ENCODE measurements at regions not wholly inside any gene's neighbourhood (a gene's known extent, or its start where the extent isn't known, plus 50 kb on each side); places are given as distances from the start of the nearest gene placed in this dataset.

DNA sequence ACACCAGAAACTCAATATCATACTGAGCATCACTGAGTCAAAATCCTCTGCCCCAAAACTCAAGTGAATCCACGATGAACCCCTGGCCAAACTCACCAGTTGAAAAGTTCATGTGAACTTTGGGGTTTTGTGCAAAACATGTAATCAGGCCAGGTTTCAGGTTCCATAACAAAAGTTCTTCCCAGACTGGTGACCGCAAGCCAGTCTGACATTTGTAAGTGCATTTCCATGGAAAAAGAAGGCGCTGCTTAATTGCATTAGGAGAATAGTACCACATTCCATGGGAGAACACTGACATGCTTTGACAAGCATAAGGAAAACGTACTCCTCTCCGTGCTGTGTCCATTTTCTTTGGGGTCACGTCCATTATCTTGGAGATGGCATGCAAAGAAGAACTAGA, 567.0 kb downstream of the BNC2 start:
- no peaks in the 10 kb centered on the region for H3K36me3 ChIP-seq (ENCODE audit: insufficient read depth, low read length)
- H3K9me3 ChIP-seq (ENCODE audit: insufficient read depth, low read length, severe bottlenecking) = no peaks in the 10 kb centered on the region
- H3K27ac ChIP-seq (ENCODE audit: low read length) = no peak overlapping the region
- H3K79me2 ChIP-seq (ENCODE audit: insufficient read depth, low read length) = no peaks in the 10 kb centered on the region
- TF ChIP-seq EZH2 (IDR thresholded peaks at IDR 0.05; ENCODE audit: borderline replicate concordance, low read depth, low read length, severe bottlenecking) = no peak
- TF ChIP-seq, protein P1, sequence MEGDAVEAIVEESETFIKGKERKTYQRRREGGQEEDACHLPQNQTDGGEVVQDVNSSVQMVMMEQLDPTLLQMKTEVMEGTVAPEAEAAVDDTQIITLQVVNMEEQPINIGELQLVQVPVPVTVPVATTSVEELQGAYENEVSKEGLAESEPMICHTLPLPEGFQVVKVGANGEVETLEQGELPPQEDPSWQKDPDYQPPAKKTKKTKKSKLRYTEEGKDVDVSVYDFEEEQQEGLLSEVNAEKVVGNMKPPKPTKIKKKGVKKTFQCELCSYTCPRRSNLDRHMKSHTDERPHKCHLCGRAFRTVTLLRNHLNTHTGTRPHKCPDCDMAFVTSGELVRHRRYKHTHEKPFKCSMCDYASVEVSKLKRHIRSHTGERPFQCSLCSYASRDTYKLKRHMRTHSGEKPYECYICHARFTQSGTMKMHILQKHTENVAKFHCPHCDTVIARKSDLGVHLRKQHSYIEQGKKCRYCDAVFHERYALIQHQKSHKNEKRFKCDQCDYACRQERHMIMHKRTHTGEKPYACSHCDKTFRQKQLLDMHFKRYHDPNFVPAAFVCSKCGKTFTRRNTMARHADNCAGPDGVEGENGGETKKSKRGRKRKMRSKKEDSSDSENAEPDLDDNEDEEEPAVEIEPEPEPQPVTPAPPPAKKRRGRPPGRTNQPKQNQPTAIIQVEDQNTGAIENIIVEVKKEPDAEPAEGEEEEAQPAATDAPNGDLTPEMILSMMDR (IDR thresholded peaks at IDR 0.05; ENCODE audit: borderline replicate concordance, extremely low read depth, low read length, poor library complexity, severe bottlenecking) = no peak
- H3K4me2 ChIP-seq (ENCODE audit: insufficient read depth, low read length) = no peak overlapping the region
- H3K4me1 ChIP-seq (ENCODE audit: insufficient read depth, low read length) = no peaks in the 10 kb centered on the region
- no peak overlapping the region for H3K4me3 ChIP-seq (ENCODE audit: low read depth in 1 of 2, low read length in 2 of 2)
- no peak overlapping the region for H2AFZ ChIP-seq (ENCODE audit: low read depth, low read length)
- ATAC-seq (ENCODE audit: insufficient read depth, low read depth) (no peak), DNase-seq (no peak)
- no peaks in the 10 kb centered on the region for H4K20me1 ChIP-seq (ENCODE audit: insufficient read depth, low read length)
- H3K27me3 ChIP-seq (ENCODE audit: insufficient read depth, low read length, poor library complexity) = no peaks in the 10 kb centered on the region
- no peak overlapping the region for H3K9ac ChIP-seq (ENCODE audit: low read depth, low read length)

DNA sequence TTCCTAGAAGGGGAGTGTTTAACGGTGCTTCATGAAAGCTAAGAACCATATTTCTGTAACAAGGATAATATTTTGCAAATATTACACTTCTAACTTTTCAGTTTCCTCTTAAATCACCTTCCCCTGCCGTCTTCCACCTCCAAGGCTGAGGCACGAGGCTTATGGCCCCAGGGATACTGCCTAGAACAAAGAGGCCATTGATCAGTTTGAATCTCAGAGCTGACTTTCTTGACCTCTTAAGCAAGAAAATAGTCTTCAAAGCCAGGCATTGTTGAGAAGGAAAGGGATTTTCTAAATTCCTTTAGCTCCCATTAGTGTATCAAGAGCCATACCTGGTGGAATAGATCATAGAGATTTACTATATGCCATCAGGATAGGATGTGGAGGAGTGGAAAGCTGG, 566.2 kb downstream of the BNC2 start:
- no peak for ATAC-seq (ENCODE audit: insufficient read depth, low read depth)
- H3K27ac ChIP-seq (ENCODE audit: low read length) = no peak overlapping the region
- no peaks in the 10 kb centered on the region for H3K79me2 ChIP-seq (ENCODE audit: insufficient read depth, low read length)
- H3K9me3 ChIP-seq (ENCODE audit: insufficient read depth, low read length, severe bottlenecking) = no peaks in the 10 kb centered on the region
- no peak overlapping the region for H2AFZ ChIP-seq (ENCODE audit: low read depth, low read length)
- H4K20me1 ChIP-seq (ENCODE audit: insufficient read depth, low read length) = no peaks in the 10 kb centered on the region
- TF ChIP-seq, protein P1 (IDR thresholded peaks at IDR 0.05; ENCODE audit: borderline replicate concordance, extremely low read depth, low read length, poor library complexity, severe bottlenecking) = no peak
- TF ChIP-seq EZH2 (IDR thresholded peaks at IDR 0.05; ENCODE audit: borderline replicate concordance, low read depth, low read length, severe bottlenecking) = no peak
- DNase-seq = no peak
- no peaks in the 10 kb centered on the region for H3K36me3 ChIP-seq (ENCODE audit: insufficient read depth, low read length)
- no peaks in the 10 kb centered on the region for H3K4me1 ChIP-seq (ENCODE audit: insufficient read depth, low read length)
- no peak overlapping the region for H3K4me2 ChIP-seq (ENCODE audit: insufficient read depth, low read length)
- no peak overlapping the region for H3K9ac ChIP-seq (ENCODE audit: low read depth, low read length)
- no peaks in the 10 kb centered on the region for H3K27me3 ChIP-seq (ENCODE audit: insufficient read depth, low read length, poor library complexity)
- H3K4me3 ChIP-seq (ENCODE audit: low read depth in 1 of 2, low read length in 2 of 2) = no peak overlapping the region

DNA sequence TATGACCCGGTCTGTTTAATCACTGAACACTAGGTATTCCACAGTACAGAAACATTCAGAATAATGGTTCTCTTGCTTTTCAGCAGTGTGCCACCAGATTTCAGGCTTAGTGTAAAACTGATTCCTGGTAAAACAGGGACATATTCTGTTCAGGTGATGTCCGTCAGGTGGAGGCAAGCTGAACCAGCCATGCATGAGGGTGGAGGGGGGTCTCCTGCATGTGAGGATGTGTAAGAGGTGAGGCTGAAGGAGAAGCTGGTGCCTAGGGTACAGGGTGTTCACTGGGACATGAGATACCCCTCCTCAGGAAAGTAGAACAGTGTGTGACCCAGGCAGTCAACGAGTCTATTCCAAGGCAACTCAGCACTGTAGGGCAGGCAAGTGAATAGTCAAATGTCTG, 563.9 kb downstream of the BNC2 start:
- ATAC-seq (ENCODE audit: insufficient read depth, low read depth) = no peak
- H3K27ac ChIP-seq (ENCODE audit: low read length) = no peak overlapping the region
- TF ChIP-seq, protein P1 (IDR thresholded peaks at IDR 0.05; ENCODE audit: borderline replicate concordance, extremely low read depth, low read length, poor library complexity, severe bottlenecking) = no peak
- TF ChIP-seq EZH2 (IDR thresholded peaks at IDR 0.05; ENCODE audit: borderline replicate concordance, low read depth, low read length, severe bottlenecking) = no peak

DNA sequence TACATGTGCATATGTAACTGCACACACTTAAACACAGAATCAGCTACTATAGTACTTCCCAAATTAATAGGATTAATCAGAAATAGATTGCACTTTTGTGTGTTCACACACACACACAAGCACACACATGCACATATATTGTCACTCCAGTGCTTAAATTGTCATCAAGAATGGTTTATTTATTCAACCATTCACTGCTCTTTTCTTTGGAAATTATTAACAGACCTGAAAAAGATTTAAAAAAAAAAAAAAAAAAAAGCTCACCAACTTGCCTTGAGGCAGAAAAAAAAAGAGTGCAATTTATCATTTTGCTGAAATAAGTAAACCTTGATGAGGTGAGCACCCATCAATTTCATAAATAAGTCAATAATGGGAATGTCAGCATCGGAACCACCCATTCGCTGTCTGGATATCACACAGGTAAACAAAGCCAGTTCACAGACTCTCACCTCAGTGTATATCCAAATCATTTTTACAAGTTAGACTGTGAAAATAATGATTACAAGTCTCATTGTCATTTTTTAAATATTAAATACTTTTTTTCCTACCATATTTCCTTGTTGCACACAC, 562.8 kb downstream of the BNC2 start:
- Histone ChIP-seq H2AFZ (ENCODE audit: low read depth, low read length) (no peak overlapping the region), H3K4me1 (ENCODE audit: insufficient read depth, low read length) (no peaks in the 10 kb centered on the region), H3K36me3 (ENCODE audit: insufficient read depth, low read length) (no peaks in the 10 kb centered on the region), H3K4me3 (ENCODE audit: low read depth in 1 of 2, low read length in 2 of 2) (no peak overlapping the region), H3K9ac (ENCODE audit: low read depth, low read length) (no peak overlapping the region), H4K20me1 (ENCODE audit: insufficient read depth, low read length) (no peaks in the 10 kb centered on the region), H3K9me3 (ENCODE audit: insufficient read depth, low read length, severe bottlenecking) (no peaks in the 10 kb centered on the region), H3K27ac (ENCODE audit: low read length) (no peak overlapping the region), H3K4me2 (ENCODE audit: insufficient read depth, low read length) (no peak overlapping the region), H3K27me3 (ENCODE audit: insufficient read depth, low read length, poor library complexity) (no peaks in the 10 kb centered on the region), H3K79me2 (ENCODE audit: insufficient read depth, low read length) (no peaks in the 10 kb centered on the region)
- ATAC-seq (ENCODE audit: insufficient read depth, low read depth) = no peak
- TF ChIP-seq EZH2 (IDR thresholded peaks at IDR 0.05; ENCODE audit: borderline replicate concordance, low read depth, low read length, severe bottlenecking) = no peak
- TF ChIP-seq, protein P1 (IDR thresholded peaks at IDR 0.05; ENCODE audit: borderline replicate concordance, extremely low read depth, low read length, poor library complexity, severe bottlenecking) = no peak
- no peak for DNase-seq

More for the DNA sequence above, 563.9 kb downstream of the BNC2 start:
- DNase-seq = no peak
- no peaks in the 10 kb centered on the region for H3K9me3 ChIP-seq (ENCODE audit: insufficient read depth, low read length, severe bottlenecking)
- H3K9ac ChIP-seq (ENCODE audit: low read depth, low read length) = no peak overlapping the region
- no peaks in the 10 kb centered on the region for H4K20me1 ChIP-seq (ENCODE audit: insufficient read depth, low read length)
- no peaks in the 10 kb centered on the region for H3K27me3 ChIP-seq (ENCODE audit: insufficient read depth, low read length, poor library complexity)
- H3K4me3 ChIP-seq (ENCODE audit: low read depth in 1 of 2, low read length in 2 of 2) = no peak overlapping the region
- H3K4me2 ChIP-seq (ENCODE audit: insufficient read depth, low read length) = no peak overlapping the region
- no peaks in the 10 kb centered on the region for H3K79me2 ChIP-seq (ENCODE audit: insufficient read depth, low read length)
- H3K36me3 ChIP-seq (ENCODE audit: insufficient read depth, low read length) = no peaks in the 10 kb centered on the region
- H3K4me1 ChIP-seq (ENCODE audit: insufficient read depth, low read length) = no peaks in the 10 kb centered on the region
- H2AFZ ChIP-seq (ENCODE audit: low read depth, low read length) = no peak overlapping the region

All from DND-41 (cell line).